GM12878 (cell line): ENCODE measurements at regions not wholly inside any gene's neighbourhood (a gene's known extent, or its start where the extent isn't known, plus 50 kb on each side); places are given as distances from the start of the nearest gene placed in this dataset.

Experiments
- ATF2 ChIP-seq: IDR thresholded peaks from 2 replicates; pipeline ENCODE4 v1.6.1; 2012; ENCODE audit warnings: low read length, inconsistent platforms
- ATF3 ChIP-seq: IDR thresholded peaks from 2 replicates; pipeline ENCODE4 v1.6.1; 2011; ENCODE audit warnings: low read depth, mild to moderate bottlenecking, low read length, moderate library complexity, borderline replicate concordance; ENCODE audit errors: extremely low read depth
- BACH1 ChIP-seq: fragments of 450-650 bp; IDR thresholded peaks from 2 replicates; pipeline ENCODE4 v1.6.1; 2017; ENCODE audit warnings: mild to moderate bottlenecking, borderline replicate concordance
- BCL11A ChIP-seq: IDR thresholded peaks from 2 replicates; pipeline ENCODE4 v1.6.1; 2011; ENCODE audit warnings: low read depth, low read length
- BHLHE40 ChIP-seq, 2 experiments: fragments of 450-650 bp in 1 of 2; IDR thresholded peaks; 2 replicates each; pipeline ENCODE4 v1.6.1; 2011 to 2017; ENCODE audit warnings: low read depth in 2 of 2, borderline replicate concordance in 1 of 2, improper control_type of control experiment in 1 of 2, low read length in 1 of 2, mild to moderate bottlenecking in 1 of 2
- BMI1 ChIP-seq: fragments of 450-650 bp; IDR thresholded peaks from 2 replicates; pipeline ENCODE4 v1.6.1; 2016; ENCODE audit warnings: mild to moderate bottlenecking, moderate library complexity, borderline replicate concordance
- EP300 ChIP-seq, 2 experiments: fragments of 150-350 bp in 1 of 2; IDR thresholded peaks; 2 replicates each; pipeline ENCODE4 v1.6.1; 2011 to 2012; ENCODE audit warnings: low read depth in 2 of 2, low read length in 2 of 2, borderline replicate concordance in 1 of 2, improper control_type of control experiment in 1 of 2, inconsistent platforms in 1 of 2; ENCODE audit not compliant: control insufficient read depth in 1 of 2
- HCFC1 ChIP-seq: fragments of 150-350 bp; IDR thresholded peaks from 2 replicates; pipeline ENCODE4 v1.6.1; 2014; ENCODE audit warnings: low read length
- IRF4 ChIP-seq: IDR thresholded peaks from 2 replicates; pipeline ENCODE4 v1.6.1; 2011; ENCODE audit warnings: low read depth, low read length
- KLF5 ChIP-seq: fragments of 450-650 bp; IDR thresholded peaks from 2 replicates; pipeline ENCODE4 v1.6.1; 2014; ENCODE audit warnings: mild to moderate bottlenecking; ENCODE audit not compliant: partially characterized antibody
- MXI1 ChIP-seq: fragments of 150-350 bp; IDR thresholded peaks from 2 replicates; pipeline ENCODE4 v1.6.1; 2011; ENCODE audit warnings: low read depth, mild to moderate bottlenecking, inconsistent platforms, low read length, improper control_type of control experiment
- NBN ChIP-seq: fragments of 450-650 bp; IDR thresholded peaks from 2 replicates; pipeline ENCODE4 v1.6.1; 2016
- NFYB ChIP-seq: IDR thresholded peaks from 2 replicates; pipeline ENCODE4 v1.6.1; 2011; ENCODE audit warnings: low read depth, mild to moderate bottlenecking, low read length, improper control_type of control experiment, moderate library complexity; ENCODE audit not compliant: insufficient read depth
- NR2F1 ChIP-seq: fragments of 450-650 bp; conservative IDR thresholded peaks from 2 replicates; pipeline ENCODE4 v1.6.1; 2017; ENCODE audit warnings: mild to moderate bottlenecking
- POLR2AphosphoS5 ChIP-seq: IDR thresholded peaks from 2 replicates; pipeline ENCODE4 v1.6.1; 2011; ENCODE audit warnings: mild to moderate bottlenecking, low read length, inconsistent platforms
- RAD21 ChIP-seq: IDR thresholded peaks from 2 replicates; pipeline ENCODE4 v1.6.1; 2011; ENCODE audit warnings: mild to moderate bottlenecking, low read depth, low read length, moderate library complexity; ENCODE audit not compliant: insufficient read depth
- RCOR1 ChIP-seq: conservative IDR thresholded peaks from 2 replicates; pipeline ENCODE4 v1.6.1; 2012; ENCODE audit warnings: low read depth, low read length, improper control_type of control experiment
- RELA ChIP-seq: fragments of 450-650 bp; IDR thresholded peaks from 2 replicates; pipeline ENCODE4 v1.8.0; 2014; ENCODE audit warnings: borderline replicate concordance; ENCODE audit not compliant: partially characterized antibody
- REST ChIP-seq: IDR thresholded peaks from 2 replicates; pipeline ENCODE4 v1.6.1; 2012; ENCODE audit warnings: mild to moderate bottlenecking, low read depth, low read length
- SMAD5 ChIP-seq: IDR thresholded peaks from 2 replicates; pipeline ENCODE4 v1.6.1; 2016; ENCODE audit warnings: antibody characterized with exemption, low read depth
- SMC3 ChIP-seq: IDR thresholded peaks from 2 replicates; pipeline ENCODE4 v1.6.1; 2011; ENCODE audit warnings: low read length, improper control_type of control experiment, borderline replicate concordance
- SUZ12 ChIP-seq: fragments of 200-600 bp; sonication (generic); IDR thresholded peaks from one replicate; pipeline ENCODE4 v1.6.1; 2018; ENCODE audit warnings: antibody characterized with exemption, mild to moderate bottlenecking; ENCODE audit not compliant: unreplicated experiment
- TCF12 ChIP-seq: IDR thresholded peaks from 2 replicates; pipeline ENCODE4 v1.6.1; 2011; ENCODE audit warnings: low read depth, mild to moderate bottlenecking, low read length
- TCF3 ChIP-seq: IDR thresholded peaks from 2 replicates; pipeline ENCODE4 v1.6.1; 2012; ENCODE audit warnings: low read depth, mild to moderate bottlenecking, low read length, borderline replicate concordance; ENCODE audit not compliant: insufficient read depth
- YY1 ChIP-seq: IDR thresholded peaks from 2 replicates; pipeline ENCODE4 v1.6.1; 2011; ENCODE audit warnings: low read depth, mild to moderate bottlenecking, low read length
- ZBED1 ChIP-seq: IDR thresholded peaks from 2 replicates; pipeline ENCODE4 v1.6.1; 2016; ENCODE audit warnings: borderline replicate concordance
- ZNF207 ChIP-seq: fragments of 450-650 bp; IDR thresholded peaks from 2 replicates; pipeline ENCODE4 v1.6.1; 2014; ENCODE audit warnings: antibody characterized with exemption, mild to moderate bottlenecking, borderline replicate concordance
- ZNF24 ChIP-seq: fragments of 450-650 bp; IDR thresholded peaks from 2 replicates; pipeline ENCODE4 v1.6.1; 2017; ENCODE audit warnings: antibody characterized with exemption, mild to moderate bottlenecking

DNA sequence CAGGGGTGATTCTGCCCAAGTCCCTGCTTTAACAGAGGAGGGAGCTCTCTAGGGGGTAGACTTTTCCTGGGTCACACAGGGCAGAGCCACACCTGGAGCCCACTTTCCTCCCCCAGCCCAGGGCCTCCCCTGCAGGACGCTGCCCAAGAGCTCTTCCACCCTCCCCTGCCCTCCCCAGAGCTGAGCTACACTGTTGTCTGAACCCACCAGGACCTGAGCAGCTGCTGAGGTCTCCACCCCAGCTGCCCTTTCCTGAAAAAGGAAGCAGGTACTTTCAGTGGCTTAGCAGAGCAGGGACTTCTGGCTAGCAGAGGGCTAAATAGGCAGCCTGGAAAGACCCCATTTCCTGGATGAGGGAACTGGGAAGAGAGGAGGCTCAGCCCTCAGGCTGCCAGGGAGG lies 169.3 kb upstream of the ETV3 start (continued):
- no peak for TF ChIP-seq REST
- TF ChIP-seq HCFC1: no peak
- no peak for TF ChIP-seq ATF3
- no peak for TF ChIP-seq ZBED1
- TF ChIP-seq RAD21: no peak
- no peak for TF ChIP-seq NFYB
- TF ChIP-seq NR2F1: peak; percentile 70
- peak; percentile 55; the same call in 1 of the 2 replicates for TF ChIP-seq IRF4
- no peak for TF ChIP-seq SMAD5
- no peak for TF ChIP-seq RCOR1
- TF ChIP-seq TCF3: peak; percentile 76; the same call in 1 of the 2 replicates
- TF ChIP-seq BMI1: no peak
- TF ChIP-seq MXI1: no peak
- TF ChIP-seq SUZ12: no peak
- TF ChIP-seq NBN: no peak
- peak; percentile 23 for TF ChIP-seq RELA
- no peak for TF ChIP-seq POLR2AphosphoS5
- no peak for TF ChIP-seq ZNF24
- TF ChIP-seq ZNF207: no peak
- peak; percentile 97 for TF ChIP-seq TCF12
- peak; percentile 70 for TF ChIP-seq BCL11A
- no peak for TF ChIP-seq ATF2
- TF ChIP-seq KLF5: no peak
- 0 out of 4 replicates have a peak, but pooled peaks of 1 of the 2 experiments have one; percentile 6 for TF ChIP-seq BHLHE40 (IDR thresholded peaks at IDR 0.05; ENCODE audit: borderline replicate concordance in 1 of 2, low read depth in 2 of 2, low read length in 1 of 2)
- no peak for TF ChIP-seq YY1
- no peak for TF ChIP-seq BACH1
- no peak for TF ChIP-seq SMC3
- TF ChIP-seq EP300 (IDR thresholded peaks at IDR 0.05; ENCODE audit: borderline replicate concordance in 1 of 2, control insufficient read depth in 1 of 2, low read depth in 2 of 2, low read length in 2 of 2): peak; percentile 44 to 57; a peak in 3 of 4 replicates
